ENCODE measurements at regions not wholly inside any gene's neighbourhood (a gene's known extent, or its start where the extent isn't known, plus 50 kb on each side); places are given as distances from the start of the nearest gene placed in this dataset.

GRCh38 chr2:16999347-17000183 lies 333.9 kb upstream of the CYRIA start:
- TF ChIP-seq POLR2AphosphoS5 (IDR thresholded peaks at IDR 0.05; ENCODE audit: insufficient read depth in 1 of 2, low read depth in 1 of 2) (no peak), CTCF (IDR thresholded peaks at IDR 0.05) (no peak)
